HepG2 (cell line): ENCODE measurements at regions not wholly inside any gene's neighbourhood (a gene's known extent, or its start where the extent isn't known, plus 50 kb on each side); places are given as distances from the start of the nearest gene placed in this dataset.

ENCODE experiments used
- ATAC-seq: fragments of 200-7000 bp; cut with Tn5 transposase; 3 replicates; pipeline ENCODE4 v1.9.1; 2020; ENCODE audit warnings: mild to moderate bottlenecking, moderate library complexity
- BruUV-seq: library from RNA; stranded (reverse); fragments of 400-500 nt; replicated peaks from 2 replicates; lab custom pipeline; 2021; lab: Mats Ljungman, UMichigan
- CTCF ChIA-PET: fragments of 300-600 bp; formaldehyde crosslinking; extraction: SDS; loops from one replicate; lab custom pipeline; 2021; ENCODE audit warnings: low total read pairs, inconsistent platforms, low intra/inter-chr PET ratio; lab: Yijun Ruan, JAX
- POLR2A ChIA-PET: fragments of 350-600 bp; sonication (Branson Sonifier 250); formaldehyde crosslinking; loops from one replicate; lab custom pipeline; 2020; ENCODE audit warnings: antibody characterized with exemption, inconsistent platforms; lab: Yijun Ruan, JAX
- DNase-seq: peaks from one replicate; pipeline ENCODE4 v3.0.0-alpha.2; 2015; ENCODE audit warnings: low spot score
- FAIRE-seq: peaks from 3 replicates; lab custom pipeline; 2011; peaks lifted over from hg19 to GRCh38; lab: Jason Lieb, UNC
- H2AFZ ChIP-seq: one replicate; pipeline ENCODE4 v1.6.1; 2011; ENCODE audit warnings: low read length, inconsistent platforms
- H3K27ac ChIP-seq: fragments of 300-600 bp; 3 replicates; pipeline ENCODE4 v1.8.0; 2011; ENCODE audit warnings: mixed run types, mild to moderate bottlenecking, mixed read lengths, low read length, inconsistent platforms; ENCODE audit not compliant: insufficient read depth; ENCODE audit errors: extremely low read length
- H3K27me3 ChIP-seq, 2 experiments: fragments of 200-600 bp in 1 of 2; 2 replicates in 1 of 2; 3 replicates in 1 of 2; pipeline versions ENCODE4 v1.6.0 to v1.8.0; 2011; ENCODE audit warnings: low read length in 2 of 2, mild to moderate bottlenecking in 2 of 2, moderate library complexity in 2 of 2, inconsistent platforms in 1 of 2; ENCODE audit not compliant: insufficient read depth in 2 of 2, control insufficient read depth in 1 of 2
- H3K36me3 ChIP-seq, 2 experiments: fragments of 200-600 bp in 1 of 2; replicated peaks in 1 of 2; 2 replicates in 1 of 2; 3 replicates in 1 of 2; pipeline versions ENCODE4 v1.5.1 to v1.8.0; 2011; ENCODE audit warnings: low read length in 2 of 2, inconsistent platforms in 1 of 2; ENCODE audit not compliant: insufficient read depth in 2 of 2, control insufficient read depth in 1 of 2
- H3K4me1 ChIP-seq: 2 replicates; pipeline ENCODE4 v1.5.1; 2012; ENCODE audit warnings: low read length, inconsistent platforms; ENCODE audit not compliant: insufficient read depth
- H3K4me2 ChIP-seq: 2 replicates; pipeline ENCODE4 v1.6.0; 2011; ENCODE audit warnings: low read depth, low read length, inconsistent platforms
- H3K4me3 ChIP-seq, 3 experiments: fragments of 200-600 bp in 1 of 3; sonication (generic), shearing (Covaris generic) in 1 of 3; replicated peaks in 1 of 3; 2 replicates each; pipeline ENCODE4 v1.5.1; 2011 to 2016; ENCODE audit warnings: low read length in 3 of 3, inconsistent platforms in 2 of 3, low read depth in 2 of 3, mild to moderate bottlenecking in 2 of 3, control low read depth in 1 of 3, mixed read lengths in 1 of 3; ENCODE audit not compliant: insufficient read depth in 1 of 3
- H3K79me2 ChIP-seq: one replicate; pipeline ENCODE4 v1.6.1; 2011; ENCODE audit warnings: low read length, inconsistent platforms; ENCODE audit not compliant: insufficient read depth
- H3K9ac ChIP-seq: 2 replicates; pipeline ENCODE4 v1.6.0; 2011; ENCODE audit warnings: mild to moderate bottlenecking, low read depth, low read length, inconsistent platforms; ENCODE audit not compliant: insufficient read depth
- H3K9me3 ChIP-seq: 2 replicates; pipeline ENCODE4 v1.5.1; 2012; ENCODE audit warnings: mild to moderate bottlenecking, low read length
- H4K20me1 ChIP-seq: 2 replicates; pipeline ENCODE4 v1.6.0; 2011; ENCODE audit warnings: inconsistent platforms, mild to moderate bottlenecking, low read length, moderate library complexity; ENCODE audit not compliant: insufficient read depth
- CC2D1A ChIP-seq: sonication (generic); formaldehyde crosslinking; IDR thresholded peaks from 2 replicates; pipeline ENCODE4 v1.8.1; 2023; ENCODE audit warnings: mild to moderate bottlenecking, missing genetic modification reagents
- ELF4 ChIP-seq: sonication (generic); formaldehyde crosslinking; IDR thresholded peaks from 2 replicates; pipeline ENCODE4 v1.5.0; 2020; ENCODE audit warnings: missing genetic modification reagents, mild to moderate bottlenecking, moderate library complexity, borderline replicate concordance
- ETV6 ChIP-seq: sonication (generic); formaldehyde crosslinking; conservative IDR thresholded peaks from 2 replicates; pipeline ENCODE4 v1.4.0; 2020; ENCODE audit warnings: missing genetic modification reagents
- HINFP ChIP-seq: sonication (generic); formaldehyde crosslinking; IDR thresholded peaks from 2 replicates; pipeline ENCODE4 v1.4.0; 2020; ENCODE audit warnings: low read depth, mild to moderate bottlenecking, missing genetic modification reagents
- LCORL ChIP-seq, 2 experiments: fragments of 450-650 bp in 1 of 2; sonication (generic) in 1 of 2; formaldehyde crosslinking in 1 of 2; IDR thresholded peaks; 2 replicates each; pipeline versions ENCODE4 v1.5.0 to v1.6.1; 2017 to 2020; ENCODE audit warnings: antibody characterized with exemption in 1 of 2, missing genetic modification reagents in 1 of 2
- MAF1 ChIP-seq: sonication (generic); formaldehyde crosslinking; IDR thresholded peaks from 2 replicates; pipeline ENCODE4 v1.5.0; 2020; ENCODE audit warnings: missing genetic modification reagents, borderline replicate concordance
- MNT ChIP-seq: fragments of 450-650 bp; IDR thresholded peaks from 2 replicates; pipeline ENCODE4 v1.6.1; 2016
- MTERF4 ChIP-seq: sonication (generic); formaldehyde crosslinking; IDR thresholded peaks from 2 replicates; pipeline ENCODE4 v1.8.0; 2023; ENCODE audit warnings: mild to moderate bottlenecking, missing genetic modification reagents
- NAIF1 ChIP-seq: sonication (generic); formaldehyde crosslinking; IDR thresholded peaks from 2 replicates; pipeline ENCODE4 v1.5.0; 2020; ENCODE audit warnings: mild to moderate bottlenecking, missing genetic modification reagents, borderline replicate concordance
- SMAD1 ChIP-seq: sonication (generic); formaldehyde crosslinking; IDR thresholded peaks from 2 replicates; pipeline ENCODE4 v1.4.0; 2020; ENCODE audit warnings: missing genetic modification reagents, low read depth, mild to moderate bottlenecking, borderline replicate concordance
- TIGD3 ChIP-seq: sonication (generic); formaldehyde crosslinking; IDR thresholded peaks from 2 replicates; pipeline ENCODE4 v1.5.1; 2020; ENCODE audit warnings: mild to moderate bottlenecking, missing genetic modification reagents, borderline replicate concordance
- ZEB1 ChIP-seq: IDR thresholded peaks from 2 replicates; pipeline ENCODE4 v1.6.1; 2012; ENCODE audit warnings: mild to moderate bottlenecking, low read depth, inconsistent platforms; ENCODE audit not compliant: insufficient replicate concordance
- ZNF225 ChIP-seq: sonication (generic); formaldehyde crosslinking; IDR thresholded peaks from 2 replicates; pipeline ENCODE4 v1.4.0; 2020; ENCODE audit warnings: mild to moderate bottlenecking, missing genetic modification reagents
- ZNF552 ChIP-seq: sonication (generic); formaldehyde crosslinking; IDR thresholded peaks from 2 replicates; pipeline ENCODE4 v1.9.0; 2022; ENCODE audit warnings: missing genetic modification reagents, mild to moderate bottlenecking, borderline replicate concordance
- ZNF616 ChIP-seq: sonication (generic); formaldehyde crosslinking; IDR thresholded peaks from 2 replicates; pipeline ENCODE4 v1.5.0; 2020; ENCODE audit warnings: low read depth, mild to moderate bottlenecking, missing genetic modification reagents
- ZNF788 ChIP-seq: sonication (generic); formaldehyde crosslinking; IDR thresholded peaks from 2 replicates; pipeline ENCODE4 v1.5.0; 2020; ENCODE audit warnings: mild to moderate bottlenecking, missing genetic modification reagents, borderline replicate concordance
- WGBS: methylation state at CpG from one replicate; pipeline ENCODE4 v1.1.6; 2017; ENCODE audit warnings: low lambda C conversion rate; 5-methylcytosine and 5-hydroxymethylcytosine counted together
- in situ Hi-C: cut with HindIII; loops from 2 replicates; pipeline ENCODE4 v1.10.0; 2017; ENCODE audit warnings: low pct_unique_long_range_greater_than_20kb; ENCODE audit not compliant: extremely low pct_ligation_motif_present
- intact Hi-C: fragments of 100-400 bp; cut with micrococcal nuclease; formaldehyde crosslinking; loops from one replicate; pipeline ENCODE4 v1.10.0; 2022; ENCODE audit not compliant: unreplicated experiment

- no peak for TF ChIP-seq SMAD1 (CRISPR knock-in tag)
- TF ChIP-seq, all 625 proteins: peak for 0
These were observed 156.7 kb downstream of the KIF26A start (continued) for GRCh38 chr14:104294983-104295680.

- peaks cover 4 to 18% of the 10 kb centered on the region in 2 experiments; a peak in 2 of 5 replicates for H3K27me3 ChIP-seq
- DNase-seq (no peak), FAIRE-seq (no peak), ATAC-seq (no peak)
- H3K4me2 ChIP-seq = no peak overlapping the region
- H2AFZ ChIP-seq = no peak overlapping the region
- intact Hi-C loops (no loop called here), in situ Hi-C loops (no loop called here)
- WGBS = 3% methylated on average over 7 of the region's 24 CpGs
- H3K4me1 ChIP-seq = no peaks in the 10 kb centered on the region
- CTCF ChIA-PET = no interaction called here
- H3K27ac ChIP-seq = no peak overlapping the region
- POLR2A ChIA-PET = no interaction called here
- no peaks in the 10 kb centered on the region for H3K79me2 ChIP-seq
- no peaks in the 10 kb centered on the region for H3K9me3 ChIP-seq
- H3K4me3 ChIP-seq = no peak overlapping the region
- no peaks in the 10 kb centered on the region for H4K20me1 ChIP-seq
- no TSS peak for BruUV-seq
- no peaks in the 10 kb centered on the region for H3K36me3 ChIP-seq
- H3K9ac ChIP-seq = no peak overlapping the region
- TF ChIP-seq ZEB1 = no peak
- no peak for TF ChIP-seq TIGD3 (CRISPR knock-in tag)
- no peak for TF ChIP-seq ZNF788 (CRISPR knock-in tag)
- TF ChIP-seq ZNF616 (CRISPR knock-in tag) = no peak
- TF ChIP-seq MAF1 (CRISPR knock-in tag) = no peak
- TF ChIP-seq ETV6 (CRISPR knock-in tag) = no peak
- no peak for TF ChIP-seq MNT
- TF ChIP-seq HINFP (CRISPR knock-in tag) = no peak
- no peak for TF ChIP-seq ZNF225 (CRISPR knock-in tag)
- no peak for TF ChIP-seq NAIF1 (CRISPR knock-in tag)
- no peak for TF ChIP-seq ZNF552
- TF ChIP-seq LCORL (IDR thresholded peaks at IDR 0.05) = no peak
- TF ChIP-seq LCORL (CRISPR knock-in tag; IDR thresholded peaks at IDR 0.05) = no peak
- TF ChIP-seq MTERF4 = no peak
- TF ChIP-seq CC2D1A (CRISPR knock-in tag) = no peak
- no peak for TF ChIP-seq ELF4 (CRISPR knock-in tag)
These were observed 157.4 kb downstream of the KIF26A start for GRCh38 chr14:104295681-104296387.
